NCI-H187 treated with DMSO at 0.1 percent for 48 hours (cell line): ENCODE measurements at regions not wholly inside any gene's neighbourhood (a gene's known extent, or its start where the extent isn't known, plus 50 kb on each side); places are given as distances from the start of the nearest gene placed in this dataset.
"Not testable (repeated sequence)": the region's sequence is repeated elsewhere in the genome, so short reads cannot be mapped to it uniquely, and the experiment has no call there.

Experiments
- DNase-seq: peaks from one replicate; lab custom pipeline; 2025; lab: John Stamatoyannopoulos, UW

DNA sequence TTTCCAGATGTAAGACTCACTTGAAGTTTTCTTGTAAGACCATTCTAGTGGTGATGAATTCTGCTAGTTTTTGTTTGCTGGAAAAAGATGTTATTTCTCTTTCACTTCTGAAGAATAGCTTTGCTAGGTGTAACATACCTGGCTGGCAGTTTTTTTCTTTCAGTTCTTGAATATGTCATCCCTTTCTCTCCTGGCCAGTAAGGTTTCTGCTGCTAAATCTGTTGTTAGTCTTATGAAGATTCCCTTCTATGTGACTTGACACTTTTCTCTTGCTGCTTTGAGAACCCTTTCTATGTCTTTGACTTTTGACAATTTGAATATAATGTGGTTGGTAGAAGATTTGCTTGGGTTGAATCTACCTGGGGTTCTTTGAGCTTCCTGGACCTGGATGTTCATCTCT lies 314.7 kb upstream of the NOX3 start:
- no peak for DNase-seq

DNA sequence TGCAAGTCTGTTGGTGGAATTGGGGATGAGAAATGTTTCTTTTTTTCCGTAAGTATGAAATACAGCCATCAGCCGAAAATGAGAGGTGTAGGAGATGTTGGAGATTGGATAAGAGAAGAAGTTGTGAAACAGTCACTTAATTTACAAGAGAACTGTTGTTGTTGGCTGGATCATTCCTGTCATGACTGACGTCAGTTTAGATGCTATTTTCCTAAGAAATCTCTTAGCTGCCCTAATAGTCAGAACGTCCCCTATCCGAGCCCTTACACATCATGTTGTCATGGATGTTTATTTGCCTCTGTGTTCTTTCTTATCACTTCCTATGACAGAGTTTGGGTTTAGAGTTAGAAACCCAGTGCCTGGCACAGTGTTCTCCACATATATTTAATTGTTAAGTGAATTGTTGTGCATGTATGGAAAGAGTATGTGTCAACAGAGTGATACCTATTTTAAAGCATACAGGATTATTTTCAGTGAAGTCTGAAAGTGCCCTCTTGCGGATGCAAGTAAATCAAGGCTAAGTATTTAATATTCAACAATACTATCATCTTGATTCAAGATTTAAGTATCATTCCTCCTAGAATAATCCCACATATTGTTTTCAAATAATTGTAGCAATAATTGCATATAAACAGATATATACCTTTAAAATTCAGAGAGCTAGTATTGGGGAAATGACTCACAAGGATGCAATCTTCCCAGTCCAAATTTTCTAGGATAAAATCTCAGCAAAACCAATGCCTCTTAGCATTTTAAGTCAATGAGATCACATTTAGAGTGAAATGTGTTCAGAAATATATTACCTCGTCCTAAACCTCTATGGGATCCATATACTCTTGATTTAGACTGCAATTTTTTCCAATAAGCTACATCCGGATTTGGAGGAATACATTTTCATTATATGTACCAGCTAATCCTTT lies 309.9 kb upstream of the NOX3 start:
- no peak for DNase-seq

DNA sequence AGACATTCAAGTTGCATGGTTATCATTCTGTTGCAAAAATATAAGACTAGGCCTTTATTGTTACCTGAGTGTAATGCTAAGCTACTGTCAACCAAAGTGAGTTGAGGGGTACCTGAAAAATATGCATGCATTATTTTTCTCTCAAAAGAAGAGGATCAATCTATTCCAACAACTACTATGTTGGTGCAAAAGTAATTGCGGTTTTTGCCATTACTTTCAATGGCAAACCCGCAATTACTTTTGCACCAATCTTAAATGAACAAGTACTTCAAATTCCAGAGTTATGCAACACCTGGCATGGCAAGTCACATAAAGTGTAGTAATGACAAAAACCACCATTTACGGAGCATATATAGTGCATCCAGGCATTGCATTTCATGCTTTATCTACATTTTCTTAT lies 307.0 kb upstream of the NOX3 start:
- DNase-seq, result no peak

DNA sequence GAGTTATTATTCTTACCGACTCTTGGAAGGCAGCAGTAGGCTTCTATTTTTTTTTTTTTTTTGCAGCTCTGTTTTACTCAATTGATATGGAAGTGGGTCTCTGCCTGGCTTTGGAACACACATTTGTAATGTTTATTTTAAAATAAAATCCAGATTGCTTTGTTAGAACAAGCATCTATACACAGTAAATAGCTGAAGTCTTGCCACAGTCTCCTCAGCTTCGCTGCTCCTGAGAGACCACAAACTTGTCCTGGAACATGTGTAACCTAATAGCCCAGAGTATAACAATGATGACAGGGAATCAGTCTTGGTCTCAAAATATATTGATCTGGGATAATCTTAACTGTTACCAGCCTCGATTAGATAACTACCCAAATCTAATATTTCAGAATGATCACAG lies 299.8 kb upstream of the NOX3 start:
- no peak for DNase-seq

DNA sequence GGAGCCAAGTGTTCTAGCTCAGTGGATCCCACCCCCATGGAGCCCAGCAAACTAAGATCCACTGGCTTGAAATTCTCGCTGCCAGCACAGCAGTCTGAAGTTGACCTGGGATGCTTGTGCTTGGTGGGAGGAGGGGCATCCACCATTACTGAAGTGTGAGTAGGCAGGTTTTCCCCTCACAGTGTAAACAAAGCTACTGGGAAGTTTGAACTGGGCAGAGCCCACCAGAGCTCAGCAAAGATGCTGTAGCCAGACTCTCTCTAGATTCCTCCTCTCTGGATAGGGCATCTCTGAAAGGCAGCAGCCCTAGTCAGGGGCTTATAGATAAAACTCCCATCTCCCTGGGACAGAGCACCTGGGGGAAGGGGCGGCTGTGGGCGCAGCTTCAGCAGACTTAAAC lies 293.1 kb upstream of the NOX3 start:
- DNase-seq, result not testable (repeated sequence)

DNA sequence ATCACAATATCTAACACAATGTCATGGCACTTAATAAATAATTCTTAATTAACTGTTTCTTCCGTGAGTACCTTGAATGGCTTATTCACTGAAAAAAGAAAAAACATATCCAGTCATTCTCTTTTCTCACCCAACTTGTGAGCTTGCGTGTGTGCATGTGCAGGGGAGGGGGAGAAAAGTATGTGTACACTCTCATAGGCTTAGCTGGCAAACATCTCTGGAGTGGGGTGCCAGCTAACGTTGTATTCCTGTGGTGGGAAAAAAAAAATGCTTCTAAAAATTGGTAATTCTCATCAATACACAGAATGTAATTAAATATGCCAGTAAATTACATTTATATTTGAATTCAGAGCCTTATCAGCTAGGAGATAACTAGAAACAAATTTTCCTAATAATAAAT lies 291.9 kb upstream of the NOX3 start:
- DNase-seq, result no peak

DNA sequence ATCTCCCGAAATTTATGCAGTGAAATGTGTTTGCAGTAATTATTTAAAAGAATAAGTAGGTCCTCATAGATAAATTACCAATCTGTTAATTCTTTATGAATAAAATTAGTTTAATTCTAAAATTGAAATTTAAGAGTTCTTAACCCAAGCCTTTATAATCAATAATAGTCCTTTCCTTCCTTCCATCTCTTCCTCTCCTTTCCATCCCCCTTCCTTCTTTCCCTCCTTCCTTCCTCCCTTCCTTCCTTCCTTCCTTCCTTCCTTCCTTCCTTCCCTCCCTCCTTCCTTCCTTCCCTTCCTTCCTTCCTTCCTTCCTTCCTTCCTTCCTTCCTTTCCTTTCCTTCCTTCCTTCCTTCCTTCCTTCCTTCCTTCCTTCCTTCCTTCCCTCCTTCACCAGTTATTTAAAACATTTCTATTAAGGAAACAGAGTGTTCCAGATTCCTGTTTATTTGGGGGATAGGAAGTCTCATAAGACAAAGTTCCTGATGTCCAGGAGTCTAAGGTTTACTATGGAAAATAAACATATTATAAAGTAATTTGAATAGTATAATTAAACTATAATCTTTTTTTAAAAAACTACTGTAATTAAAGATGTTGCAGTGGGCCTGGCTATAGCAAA lies 285.3 kb upstream of the NOX3 start:
- no peak for DNase-seq

DNA sequence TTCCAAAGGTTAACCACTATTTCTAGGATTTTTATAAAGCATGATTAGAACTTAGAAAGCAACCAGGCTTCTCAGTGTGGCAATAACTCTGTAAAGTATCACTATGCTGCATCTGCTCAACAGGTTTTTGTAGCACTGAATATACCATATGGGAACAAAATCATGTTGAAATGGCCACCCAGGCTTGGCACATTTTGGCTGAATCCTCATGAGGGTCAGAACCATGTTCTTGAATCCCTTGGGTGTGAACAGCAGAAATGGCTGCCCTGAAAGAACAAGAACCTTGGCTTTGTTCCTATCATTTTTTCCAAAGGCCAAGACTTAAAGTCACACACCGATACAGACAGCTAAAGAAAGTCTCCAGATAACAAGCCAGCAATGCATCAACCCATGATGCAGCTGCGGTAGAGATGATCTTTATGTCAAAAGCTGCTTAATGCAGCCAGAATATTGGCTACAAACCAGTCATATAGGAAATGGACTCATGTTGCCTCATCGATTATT lies 283.0 kb upstream of the NOX3 start:
- no peak for DNase-seq

DNA sequence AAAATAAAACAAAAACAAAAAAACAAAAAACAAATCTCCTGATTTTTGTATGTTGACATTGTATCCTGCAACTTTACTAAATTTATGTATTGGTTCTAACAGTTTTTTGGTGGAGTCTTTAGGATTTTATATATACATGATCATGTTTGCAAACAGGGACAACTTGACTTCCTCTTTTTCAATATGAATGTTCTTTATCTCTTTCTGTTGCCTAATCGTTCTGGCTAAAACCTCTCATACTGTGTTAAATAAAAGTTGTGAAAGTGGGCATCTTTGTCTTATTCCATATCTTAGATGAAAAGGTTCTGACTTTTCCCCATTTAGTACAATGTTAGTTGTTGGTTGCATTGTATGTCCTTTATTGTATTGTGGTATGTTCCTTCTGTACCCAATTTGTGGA lies 261.7 kb upstream of the NOX3 start:
- DNase-seq, result no peak

DNA sequence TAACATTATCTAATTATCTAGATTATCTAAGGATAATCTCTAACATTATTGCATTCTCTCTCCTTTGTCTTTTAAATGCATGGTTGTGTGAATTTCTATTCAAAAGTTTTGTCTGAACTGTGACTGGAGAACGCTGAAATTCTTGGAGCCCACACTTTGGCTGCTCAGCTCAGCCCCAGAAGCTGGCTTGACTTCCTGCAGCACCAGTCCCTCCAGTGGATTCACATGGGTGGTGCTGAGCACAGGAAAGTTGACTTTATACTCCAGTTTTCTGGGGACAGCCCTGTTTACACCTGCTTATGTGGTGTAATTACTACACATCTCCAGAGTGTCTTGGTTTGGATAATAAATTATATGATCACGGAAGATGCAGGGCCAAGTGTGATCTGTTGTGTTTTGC lies 255.1 kb upstream of the NOX3 start:
- DNase-seq, result no peak

DNA sequence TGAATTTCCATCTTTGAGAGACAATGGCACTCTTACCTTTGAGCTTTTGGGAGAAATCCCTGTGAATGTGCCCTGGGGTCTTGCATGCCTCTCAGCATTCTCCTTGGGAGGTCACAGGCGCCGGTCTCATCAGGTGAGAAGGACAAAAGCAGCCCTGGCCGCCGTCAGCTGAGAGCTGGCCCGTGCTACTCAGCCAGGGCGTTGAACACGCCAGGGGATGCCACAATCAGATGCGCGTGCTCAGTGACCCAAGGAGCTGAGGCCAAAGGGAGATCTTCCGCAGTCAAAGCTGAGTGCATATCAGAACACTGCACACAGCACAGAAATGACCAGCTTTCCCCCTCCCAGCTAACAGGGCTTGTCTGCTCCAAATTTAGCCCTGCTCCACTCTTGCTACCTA lies 253.6 kb upstream of the NOX3 start:
- DNase-seq, result no peak

DNA sequence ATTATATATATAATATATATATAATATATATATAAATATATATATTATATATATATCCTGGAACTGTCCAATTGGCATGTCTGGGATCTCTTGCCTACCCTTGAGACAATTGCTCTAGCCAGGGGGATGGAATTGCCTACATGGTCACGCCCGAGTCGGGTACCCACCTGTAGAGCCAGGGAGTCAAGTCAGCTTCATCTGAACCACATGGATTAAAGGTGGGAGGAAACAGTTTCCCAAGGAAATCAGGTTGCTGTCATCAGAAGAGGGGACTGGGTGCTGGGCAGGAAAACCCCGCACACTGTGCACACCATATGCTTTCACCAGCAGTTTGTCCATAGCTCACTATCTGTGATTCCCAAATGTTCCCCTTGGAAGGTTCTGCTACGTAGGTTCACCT lies 252.5 kb upstream of the NOX3 start:
- DNase-seq, result no peak

DNA sequence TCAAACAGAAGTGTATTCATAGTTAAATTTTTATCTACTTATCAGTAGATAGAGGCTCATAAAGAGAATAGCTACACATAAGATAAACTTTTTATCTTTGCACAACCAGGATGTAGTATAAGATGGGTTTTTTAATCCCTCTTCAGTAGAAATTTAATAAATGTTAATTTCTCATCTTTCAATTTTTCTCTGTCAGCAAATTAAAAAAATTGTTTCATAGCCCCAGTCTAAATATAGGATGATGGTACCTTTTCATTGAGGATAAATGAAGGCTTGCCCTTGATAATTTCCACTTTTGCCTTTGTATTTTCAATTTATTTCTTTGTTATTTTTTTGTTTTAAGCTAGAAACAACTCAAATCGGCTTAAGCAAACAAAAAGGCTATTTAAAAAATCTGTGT lies 251.2 kb upstream of the NOX3 start:
- DNase-seq, result no peak

DNA sequence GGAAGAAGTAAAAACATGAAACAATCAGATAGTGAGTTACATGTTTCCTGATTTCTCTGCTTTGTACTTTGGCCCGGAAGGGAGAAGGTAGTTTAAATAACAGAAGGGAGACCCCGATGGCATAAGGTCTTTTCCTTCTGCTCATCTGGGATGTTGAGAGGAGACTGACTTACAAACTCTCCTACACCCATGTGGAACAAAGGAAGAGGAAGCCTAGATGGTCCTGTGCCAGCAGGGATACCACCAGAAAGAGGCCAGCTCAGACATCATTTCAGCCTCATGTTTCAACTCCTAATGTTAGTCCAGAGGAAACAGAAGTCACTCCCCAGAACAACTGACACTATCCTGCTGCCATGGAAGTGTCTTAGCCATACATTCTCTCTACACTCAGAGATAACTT lies 250.7 kb upstream of the NOX3 start:
- DNase-seq, result no peak

DNA sequence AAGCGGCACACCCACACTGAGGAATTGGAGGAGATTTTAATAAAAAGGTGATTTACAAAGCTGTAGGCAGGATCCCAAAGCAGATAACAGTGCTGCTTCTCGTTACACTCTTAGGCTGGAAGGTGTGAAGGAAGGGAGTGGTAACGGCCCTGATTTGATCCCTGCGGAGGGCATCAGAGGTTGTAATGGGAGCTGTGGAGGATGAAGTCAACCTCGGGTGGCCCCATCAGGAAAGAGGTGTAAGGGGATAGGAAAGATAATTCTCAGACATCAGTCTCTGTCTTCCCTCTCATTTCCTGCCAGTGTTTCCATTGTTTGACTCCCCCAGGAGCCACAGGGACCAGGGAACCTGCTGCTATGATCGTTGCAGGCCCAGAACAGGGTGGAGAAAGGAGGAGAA lies 245.7 kb upstream of the NOX3 start:
- DNase-seq, result no peak

DNA sequence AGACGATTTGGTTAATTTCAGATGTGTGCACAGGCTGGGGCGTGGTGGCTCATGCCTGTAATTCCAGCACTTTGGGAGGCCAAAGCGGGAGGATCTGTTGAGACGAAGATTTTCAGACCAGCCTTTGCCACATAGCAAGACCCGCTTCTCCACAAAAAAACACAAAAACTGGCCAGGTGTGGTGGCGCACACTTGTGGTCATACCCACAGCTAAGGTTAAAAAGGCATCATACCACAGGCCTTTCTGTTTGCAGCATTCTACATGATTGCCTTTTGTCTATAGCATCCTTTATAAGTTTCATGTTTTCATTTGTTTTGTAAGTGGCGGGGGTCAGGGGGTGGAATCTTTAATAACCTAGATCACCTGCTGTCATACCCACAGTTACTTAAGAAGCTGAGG lies 239.9 kb upstream of the NOX3 start:
- DNase-seq, result no peak

DNA sequence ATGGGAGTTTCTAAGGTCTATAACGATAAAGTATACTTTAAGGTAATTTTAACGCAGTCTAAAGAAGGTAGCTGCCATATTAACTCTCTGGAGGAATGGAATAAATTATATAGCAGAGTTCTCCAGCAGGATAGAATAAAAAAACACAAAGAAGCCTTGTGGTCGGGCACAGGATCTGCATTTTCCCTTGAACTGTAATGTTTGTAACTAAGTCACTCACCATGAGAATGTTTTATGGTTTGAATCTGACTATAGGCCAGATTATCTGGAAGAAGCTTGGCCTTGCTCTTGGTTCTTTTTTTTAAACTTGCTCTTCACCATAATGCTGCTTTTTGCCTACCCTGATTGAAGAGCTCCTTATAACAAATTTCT lies 238.8 kb upstream of the NOX3 start:
- no peak for DNase-seq

DNA sequence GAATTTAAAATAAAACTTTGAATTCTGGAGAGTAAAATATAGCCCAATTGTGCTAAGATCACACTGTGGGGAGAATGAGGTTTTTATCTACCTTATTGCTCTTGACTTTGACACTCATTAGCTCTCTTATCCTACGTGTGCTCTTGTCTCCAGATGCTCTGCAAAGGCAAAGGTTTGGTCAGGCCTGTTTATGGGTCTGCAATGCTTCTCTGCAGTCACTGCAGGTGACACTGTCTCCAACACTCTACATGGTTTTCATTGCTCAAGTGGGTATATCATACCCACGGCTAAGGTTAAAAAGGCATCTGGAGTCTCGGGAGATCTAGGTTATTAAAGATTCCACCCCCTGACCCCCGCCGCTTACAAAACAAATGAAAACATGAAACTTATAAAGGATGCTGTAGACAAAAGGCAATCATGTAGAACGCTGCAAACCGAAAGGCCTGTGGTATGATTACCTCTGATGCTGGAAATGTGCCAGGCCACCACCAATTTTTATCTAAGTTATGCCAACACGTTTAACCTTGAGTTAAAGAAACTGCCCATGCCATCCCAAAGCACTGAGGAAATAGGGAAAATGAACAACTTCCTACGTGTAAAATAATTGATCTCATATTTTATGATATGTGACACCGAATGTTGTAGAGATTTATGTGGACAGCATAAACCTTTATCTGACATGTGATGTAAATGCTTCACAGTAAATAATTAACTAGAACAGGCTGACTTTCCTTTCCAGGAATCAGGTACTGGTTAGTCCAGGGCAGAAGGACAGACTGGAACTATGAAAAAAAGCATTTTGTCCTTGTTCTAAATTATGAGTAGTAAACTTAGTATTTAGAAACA lies 238.2 kb upstream of the NOX3 start:
- no peak for DNase-seq

DNA sequence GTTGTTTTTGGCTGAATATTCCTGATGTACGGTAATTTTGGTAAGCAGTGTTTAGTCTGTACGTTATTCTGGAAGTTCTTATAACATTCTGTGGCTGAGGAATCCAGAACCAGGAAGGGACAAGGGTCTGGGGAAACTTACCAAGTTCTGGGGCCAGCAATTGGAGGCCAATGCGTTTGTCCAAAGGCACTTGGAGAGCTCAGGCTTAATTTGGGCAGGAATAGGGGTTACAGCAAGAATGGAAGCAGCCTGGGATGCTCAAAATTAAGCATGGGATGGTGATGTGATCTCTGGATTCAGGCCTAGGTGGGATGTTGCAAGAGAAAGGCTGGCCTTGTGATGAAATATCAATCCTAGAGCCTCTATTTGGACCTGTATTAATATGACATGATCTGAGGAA lies 235.2 kb upstream of the NOX3 start:
- DNase-seq, result no peak

DNA sequence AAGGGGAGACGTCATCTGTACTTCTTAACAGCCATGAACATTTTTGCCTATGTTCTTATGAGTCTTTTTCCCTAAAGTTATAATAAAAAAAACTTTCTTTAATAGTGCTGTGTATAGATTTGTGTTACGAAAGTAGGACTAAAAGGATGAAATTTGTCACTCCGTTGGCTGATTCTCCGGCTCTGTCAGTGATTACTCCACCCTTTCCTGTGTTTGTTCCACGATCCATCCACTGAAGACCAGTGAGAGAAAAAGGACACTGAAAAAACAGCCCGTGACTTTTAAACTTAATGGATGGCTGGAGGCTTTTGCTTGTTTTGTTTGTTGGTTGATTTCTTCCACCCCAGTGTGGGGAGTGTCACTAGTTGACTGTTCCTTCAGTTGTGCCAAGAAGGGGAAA lies 232.0 kb upstream of the NOX3 start:
- DNase-seq, result no peak

DNA sequence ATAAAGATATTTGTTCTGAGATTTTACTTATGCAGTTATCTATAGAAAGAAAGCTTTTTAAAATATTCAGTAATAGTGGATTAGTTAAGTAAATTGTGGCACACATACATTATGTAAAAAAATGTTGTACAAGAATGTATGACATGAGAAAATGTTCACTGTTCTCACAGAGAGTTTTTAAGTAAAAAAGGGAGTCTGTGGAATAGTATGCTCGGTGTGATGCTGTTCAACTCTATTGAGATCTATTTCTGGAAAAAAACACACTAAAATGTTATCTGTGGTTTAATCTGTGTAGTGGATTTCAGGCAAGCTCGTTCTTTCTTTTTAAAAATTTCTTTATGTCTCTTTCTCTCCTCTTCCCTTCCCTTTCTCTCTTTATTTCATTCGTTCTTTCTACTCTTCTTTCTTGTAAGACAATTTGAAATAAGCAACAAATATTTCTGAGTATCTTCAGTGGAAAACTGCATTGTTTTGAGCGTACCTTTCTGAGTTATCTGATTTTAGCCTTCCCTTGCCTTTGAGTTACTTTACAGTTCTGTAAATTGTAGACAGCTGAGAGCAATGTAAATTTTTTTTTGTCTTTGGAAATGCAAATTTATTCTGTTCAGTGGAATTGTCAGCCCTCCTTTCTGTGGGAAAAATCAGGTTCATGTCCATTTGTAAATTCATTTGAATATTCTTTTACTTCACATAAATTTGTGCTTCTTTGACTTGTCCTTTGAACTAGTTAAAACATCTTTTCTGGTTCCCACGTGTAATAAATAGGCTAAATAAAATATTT lies 229.0 kb upstream of the NOX3 start:
- no peak for DNase-seq

DNA sequence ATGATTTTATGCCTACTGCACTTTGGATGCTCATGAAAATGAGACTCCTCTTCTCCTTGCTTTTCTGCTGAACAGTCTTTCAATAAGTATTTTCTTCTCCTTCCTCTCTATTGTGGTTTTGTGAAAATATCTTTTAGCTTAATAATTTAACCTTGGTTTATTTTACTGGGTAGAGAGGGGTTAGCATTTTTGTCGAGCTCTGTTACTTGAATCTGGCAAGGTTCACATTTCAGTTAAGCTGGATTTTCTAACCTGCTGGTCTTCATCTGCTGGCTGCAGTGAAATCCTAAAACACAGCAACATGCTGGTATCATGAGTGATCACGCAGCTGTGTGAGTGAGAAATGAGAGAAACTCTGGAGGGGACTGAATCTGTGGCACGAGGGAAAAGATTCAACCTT lies 222.7 kb upstream of the NOX3 start:
- no peak for DNase-seq
